Left forelimb (tissue), 1 donor: ENCODE measurements at regions not wholly inside any gene's neighbourhood (a gene's known extent, or its start where the extent isn't known, plus 50 kb on each side); places are given as distances from the start of the nearest gene placed in this dataset.

Experiments used
- DNase-seq: peaks from one replicate; pipeline ENCODE4 v3.0.0-alpha.2; 2018; ENCODE audit warnings: low spot score

DNA sequence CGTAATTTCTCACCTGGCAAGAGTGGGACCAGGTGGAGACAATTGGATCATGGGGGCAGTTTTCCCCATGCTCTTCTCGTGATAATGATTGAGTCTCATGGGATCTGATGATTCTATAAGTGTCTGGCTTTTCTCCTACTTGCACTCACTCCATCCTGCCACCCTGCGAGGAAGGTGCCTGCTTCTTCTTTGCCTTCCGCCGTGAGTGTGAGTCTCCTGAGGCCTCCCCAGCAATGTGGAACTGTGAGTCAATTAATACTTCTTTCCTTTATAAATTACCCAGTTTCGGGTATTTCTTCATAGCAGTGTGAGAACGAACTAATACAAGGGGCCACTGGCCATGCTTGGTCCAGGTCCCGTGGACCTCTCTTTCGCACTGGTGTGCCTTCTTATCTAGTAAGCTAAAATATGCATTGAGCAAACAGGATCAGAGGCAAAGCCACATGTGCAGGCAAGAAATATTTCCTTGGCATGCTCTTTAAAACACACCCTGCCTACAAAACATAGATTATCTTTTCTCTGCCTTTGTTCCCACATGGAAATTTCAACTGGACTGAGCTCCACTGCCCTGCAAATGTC lies 821.1 kb downstream of the TRIB2 start:
- DNase-seq = no peak

DNA sequence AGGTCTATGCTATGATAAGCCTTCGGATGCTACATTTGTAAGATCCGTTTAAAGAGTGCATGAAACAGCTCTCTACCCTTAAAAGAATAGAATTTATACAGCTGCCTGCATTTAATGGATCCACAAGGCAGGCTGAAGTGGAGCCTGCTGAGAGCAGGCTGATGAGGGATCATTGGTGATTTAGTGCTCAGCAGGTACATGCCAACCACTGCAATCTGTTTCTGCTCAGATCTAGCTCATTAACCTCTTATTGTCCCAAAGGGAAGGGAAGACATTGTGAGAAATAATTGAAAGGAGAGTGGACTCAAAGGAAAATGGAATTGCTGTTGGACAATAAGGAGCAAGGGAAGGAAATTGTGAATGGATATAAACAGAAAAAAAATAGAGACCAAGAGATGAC lies 822.6 kb downstream of the TRIB2 start:
- no peak for DNase-seq

DNA sequence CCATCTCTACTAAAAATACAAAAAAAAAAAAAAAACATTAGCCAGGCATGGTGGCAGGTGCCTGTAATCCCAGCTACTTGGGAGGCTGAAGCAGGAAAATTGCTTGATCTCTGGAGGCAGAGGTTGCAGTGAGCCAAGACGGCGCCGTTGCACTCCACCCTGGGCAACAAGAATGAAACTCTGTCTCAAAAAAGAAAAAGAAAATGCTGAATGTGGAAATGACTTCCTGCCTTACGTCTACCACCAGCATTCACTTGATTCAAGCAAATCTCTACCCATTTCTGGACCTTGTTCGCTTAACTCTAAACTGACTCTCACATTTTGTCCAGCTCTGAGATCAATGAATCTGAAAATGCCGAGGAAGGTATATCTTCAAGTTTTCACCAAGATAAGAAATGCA lies 825.3 kb downstream of the TRIB2 start:
- no peak for DNase-seq

DNA sequence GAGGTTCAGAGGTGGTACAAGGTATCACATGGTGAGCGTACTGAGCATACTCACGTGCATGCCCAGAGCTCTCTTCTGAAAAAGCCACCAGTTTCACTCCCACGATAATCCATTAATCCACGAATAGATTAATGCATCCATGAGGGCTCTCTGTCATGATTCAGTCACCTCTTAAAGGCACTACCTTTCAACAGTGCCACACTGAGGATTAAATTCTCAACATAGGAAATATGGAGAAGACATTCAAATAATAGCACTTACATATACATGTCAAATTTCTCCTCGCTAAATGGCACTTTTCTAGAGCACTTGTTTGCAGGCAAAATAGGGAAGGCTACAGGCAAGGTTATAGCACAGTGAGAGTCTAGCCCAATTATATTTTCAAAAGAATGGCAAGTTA lies 825.9 kb downstream of the TRIB2 start:
- no peak for DNase-seq

DNA sequence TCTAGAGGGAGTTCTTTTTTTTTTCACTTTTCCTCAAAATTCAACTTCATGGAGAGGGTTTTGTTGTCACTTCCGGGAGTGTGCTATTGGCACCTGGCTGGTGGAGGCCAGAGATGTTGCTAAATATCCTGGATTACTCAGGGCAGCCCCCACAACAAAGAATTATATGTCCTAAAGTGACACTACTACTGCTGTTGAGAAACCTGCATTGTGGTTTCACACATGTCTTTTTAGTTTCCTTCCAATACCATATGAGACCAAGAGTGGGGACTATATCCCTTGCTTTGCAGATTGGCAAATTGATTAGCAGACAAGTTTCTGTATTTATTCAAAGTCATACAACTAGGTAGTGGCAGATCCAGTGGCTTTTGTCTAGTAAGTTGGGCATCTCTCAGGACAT lies 826.8 kb downstream of the TRIB2 start:
- DNase-seq = no peak

DNA sequence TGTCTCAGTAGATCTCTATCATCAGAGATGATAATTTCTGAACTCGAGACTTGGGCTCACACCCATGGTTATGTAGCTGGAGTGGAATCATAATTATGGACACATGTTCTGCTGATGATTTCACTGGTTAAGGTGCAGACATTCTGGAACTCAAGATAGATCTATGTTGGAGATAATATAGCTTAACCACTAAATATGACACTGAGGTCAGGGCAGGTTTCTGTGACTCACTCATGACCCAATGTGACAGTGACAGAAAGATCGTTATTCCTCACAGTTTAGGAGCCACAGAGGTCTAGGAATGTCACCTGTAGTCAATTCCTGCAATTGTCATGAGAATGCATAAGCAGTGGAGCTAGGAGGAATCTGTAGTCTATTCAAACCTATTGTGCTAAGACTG lies 828.6 kb downstream of the TRIB2 start:
- no peak for DNase-seq

DNA sequence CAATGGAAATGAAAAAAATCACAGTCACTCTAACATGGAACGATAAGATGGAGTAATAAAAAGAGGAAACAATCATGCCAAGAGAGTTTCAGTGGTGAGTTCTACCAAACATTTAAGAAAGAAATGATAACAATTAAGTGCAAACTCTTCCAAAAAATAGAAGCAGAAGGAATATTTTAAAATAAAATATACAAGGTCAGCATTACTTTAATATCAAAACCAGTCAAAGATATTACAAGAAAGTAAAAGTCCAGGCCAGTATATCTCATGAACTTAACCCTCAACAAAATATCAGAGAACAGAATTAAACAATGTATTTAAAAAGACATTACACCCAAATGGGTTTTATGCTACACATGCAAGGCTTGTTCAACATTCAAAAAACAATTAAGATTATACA lies 829.4 kb downstream of the TRIB2 start:
- no peak for DNase-seq

DNA sequence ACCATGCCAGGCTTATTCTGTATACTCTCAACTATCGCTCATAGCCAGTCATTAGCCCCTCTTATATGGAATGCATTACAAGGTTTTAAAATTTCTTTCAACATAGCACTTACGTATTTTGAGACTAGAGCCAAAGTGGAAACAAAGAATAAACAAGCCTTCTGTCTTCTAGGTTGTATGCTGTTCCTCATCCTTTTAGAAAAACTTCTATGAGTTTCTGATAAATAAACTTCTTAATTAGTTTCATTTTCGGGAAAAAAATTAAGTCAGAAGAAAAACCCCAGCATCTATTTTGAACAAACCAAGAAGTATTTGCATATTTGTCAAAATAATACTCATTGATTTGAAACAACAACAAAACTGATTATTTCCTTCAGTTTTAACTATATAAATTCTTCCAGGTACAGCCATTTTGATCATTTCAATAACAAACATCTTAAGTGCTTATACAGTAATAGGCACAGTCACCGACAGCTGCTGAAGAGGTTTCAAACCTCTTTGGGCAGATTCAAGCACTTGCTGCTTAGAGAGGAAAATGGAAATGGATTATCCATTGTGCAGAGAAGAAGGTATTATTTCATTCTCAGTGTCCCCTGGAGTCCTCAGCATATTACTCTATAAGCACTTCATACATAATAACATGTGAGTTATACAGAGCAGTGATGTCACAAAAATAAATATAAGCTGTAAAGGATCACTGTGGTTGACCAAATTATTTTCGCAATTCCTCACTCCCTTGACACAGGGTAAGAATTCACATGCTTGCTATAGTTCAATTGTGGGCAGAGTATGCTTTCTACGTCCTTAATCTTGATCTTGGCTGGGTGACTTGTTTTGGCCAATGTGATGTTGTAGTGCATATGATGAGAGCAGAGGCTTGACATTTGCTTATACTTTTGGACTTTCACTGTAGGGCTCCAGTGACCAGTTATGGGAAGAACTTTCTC lies 833.8 kb downstream of the TRIB2 start:
- no peak for DNase-seq

DNA sequence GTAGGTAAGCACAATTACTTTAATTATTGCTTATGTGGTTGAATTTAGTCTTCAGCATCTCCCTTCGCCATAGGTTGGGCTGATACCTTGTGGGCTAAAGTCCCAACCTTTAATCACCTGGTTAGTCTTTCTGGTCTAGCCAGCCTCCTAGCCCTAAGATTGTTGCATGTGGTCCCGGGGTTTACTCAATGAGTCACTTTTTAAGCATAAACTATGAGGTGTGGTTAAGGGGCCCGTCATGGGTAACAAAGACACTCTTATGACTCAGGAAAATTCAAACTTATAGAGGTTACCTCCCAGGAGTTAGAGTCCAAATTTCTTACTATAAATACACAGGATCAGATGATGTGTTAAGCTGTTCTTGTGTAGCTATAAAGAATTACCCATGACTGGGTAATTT lies 841.6 kb downstream of the TRIB2 start:
- no peak for DNase-seq

DNA sequence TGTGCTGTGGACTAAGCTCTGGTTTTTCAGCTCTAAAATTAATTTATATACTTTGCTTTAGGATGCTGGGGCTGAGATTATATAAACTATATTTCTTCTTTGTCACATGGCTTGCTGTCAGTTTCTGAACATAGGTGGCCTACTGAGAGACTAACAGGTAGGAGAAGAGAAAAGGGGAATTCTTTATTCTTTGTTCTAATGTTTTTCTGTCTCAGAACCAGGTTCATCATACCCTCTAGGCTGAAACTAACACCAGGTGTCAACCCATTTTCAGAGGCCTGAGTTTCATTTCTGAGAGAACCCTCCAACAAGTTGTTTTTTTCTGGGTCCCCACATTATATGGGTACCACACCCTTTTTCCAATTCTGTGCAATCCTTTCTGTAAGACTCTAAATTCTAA lies 843.6 kb downstream of the TRIB2 start:
- no peak for DNase-seq

DNA sequence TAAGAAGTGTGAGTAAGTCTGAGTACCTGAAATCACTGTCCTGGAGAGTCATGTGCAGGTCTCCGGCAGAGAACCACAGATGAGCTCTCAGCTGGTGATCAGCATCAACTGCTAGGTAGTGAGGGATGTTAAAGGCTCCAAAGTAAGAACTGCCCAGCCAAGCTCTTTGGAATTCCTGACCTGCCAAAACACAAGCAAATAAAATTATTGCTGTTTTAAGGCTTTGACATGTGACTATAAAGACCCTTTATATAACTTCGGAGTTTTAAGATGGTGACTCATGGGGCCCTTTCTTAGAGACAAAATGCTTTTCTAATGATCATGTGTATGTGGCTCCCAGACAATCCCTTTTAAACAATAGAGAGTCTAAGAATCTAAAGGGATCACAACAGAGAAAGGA lies 855.7 kb downstream of the TRIB2 start:
- DNase-seq = no peak

DNA sequence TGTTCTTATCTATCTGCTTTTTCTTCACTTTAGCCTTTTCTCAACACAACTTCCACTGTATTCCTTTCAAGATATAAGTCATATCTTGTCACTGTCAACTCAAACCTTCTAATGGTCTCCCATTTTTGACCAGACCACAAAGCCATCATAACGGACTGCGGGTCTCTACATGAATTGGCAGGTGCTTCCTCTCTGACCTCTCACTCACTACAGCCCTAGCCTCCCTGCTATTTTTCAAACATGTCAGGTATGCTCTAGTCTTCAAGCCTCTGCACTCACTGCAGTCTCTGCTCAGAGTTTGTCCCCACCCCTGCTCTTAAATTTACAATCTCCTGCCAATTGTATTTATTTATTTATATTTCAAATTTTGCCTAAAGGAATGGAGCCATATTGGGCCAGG lies 858.1 kb downstream of the TRIB2 start:
- no peak for DNase-seq

DNA sequence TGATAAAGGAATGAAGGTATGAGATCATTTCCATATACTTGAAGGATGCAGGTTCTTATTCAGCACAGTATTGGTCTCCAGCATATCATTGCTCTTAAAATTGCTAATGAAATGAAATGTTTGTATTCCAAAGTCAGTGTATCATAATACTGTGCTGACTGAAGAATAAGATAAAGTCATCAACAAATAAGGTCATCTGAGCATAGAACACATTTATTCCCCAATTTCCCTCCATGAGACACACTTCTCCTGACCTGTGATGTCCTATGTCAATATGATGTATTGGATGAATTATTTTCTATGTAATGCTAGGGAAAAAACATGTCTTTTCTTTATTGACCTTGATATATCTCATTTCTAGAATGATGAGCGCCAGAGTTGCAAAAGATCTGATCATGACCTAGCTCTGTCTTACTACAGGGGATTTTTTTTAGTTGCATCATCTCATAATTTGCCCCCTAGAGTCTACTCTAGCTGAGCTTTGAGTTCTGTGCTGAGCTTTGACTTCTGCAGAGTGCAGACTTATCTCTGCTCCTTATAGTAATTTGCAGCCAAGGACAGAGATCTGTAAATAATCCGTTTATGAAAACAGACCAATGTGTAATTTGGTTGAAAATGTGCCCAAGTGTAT lies 859.8 kb downstream of the TRIB2 start:
- DNase-seq = no peak

DNA sequence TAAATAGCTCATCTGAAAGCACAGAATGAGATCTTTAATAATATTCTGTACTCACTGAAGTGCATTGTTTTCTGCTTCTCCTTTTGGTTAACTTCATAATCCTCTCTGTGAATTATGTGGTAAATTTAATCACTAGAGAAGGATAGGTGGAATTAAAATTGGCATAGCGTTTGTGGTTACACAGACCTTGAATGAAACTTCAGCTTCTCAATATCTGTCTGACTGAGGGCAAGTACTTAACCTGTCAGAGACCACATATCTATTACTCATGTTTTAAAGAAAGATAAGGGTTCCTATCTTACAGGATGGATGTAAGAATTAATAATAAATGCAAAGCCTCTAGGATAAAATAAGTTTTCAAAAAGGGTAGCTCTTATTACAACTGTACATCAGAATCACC lies 861.8 kb downstream of the TRIB2 start:
- DNase-seq = no peak

DNA sequence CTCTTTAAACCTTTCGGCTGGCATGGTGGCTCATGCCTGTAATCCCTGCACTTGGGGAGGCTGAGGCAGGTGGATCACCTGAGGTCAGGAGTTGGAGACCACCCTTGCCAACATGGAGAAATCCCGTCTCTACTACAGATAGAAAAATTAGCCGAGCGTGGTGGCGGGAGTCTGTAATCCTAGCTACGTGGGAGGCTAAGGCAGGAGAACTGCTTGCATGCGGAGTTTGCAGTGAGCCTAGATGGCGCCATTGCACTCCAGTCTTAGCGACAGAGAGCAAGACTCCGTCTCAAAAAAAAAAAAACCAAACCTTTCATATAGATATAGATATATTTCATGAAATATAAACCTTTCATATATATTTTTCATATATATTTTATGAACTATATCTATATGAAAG lies 864.7 kb downstream of the TRIB2 start:
- DNase-seq = no peak

DNA sequence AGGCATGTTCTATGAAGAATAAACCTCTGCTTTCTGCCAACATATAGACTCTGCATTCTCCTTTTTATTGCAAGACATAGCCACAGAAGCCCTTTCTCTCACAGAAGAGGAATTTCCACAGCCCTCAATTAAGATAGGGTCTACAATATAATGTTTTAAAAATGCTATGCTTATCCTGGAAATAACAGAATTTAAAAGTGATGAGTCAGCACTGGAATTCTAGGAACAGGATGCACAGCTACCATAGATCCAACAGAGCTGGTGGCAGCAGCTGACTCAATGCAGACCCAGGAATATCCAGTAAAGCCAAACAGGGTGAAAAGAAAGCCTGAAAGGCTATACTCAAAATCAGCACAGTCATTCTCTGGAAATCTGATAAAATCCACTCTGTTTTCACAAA lies 866.9 kb downstream of the TRIB2 start:
- no peak for DNase-seq

DNA sequence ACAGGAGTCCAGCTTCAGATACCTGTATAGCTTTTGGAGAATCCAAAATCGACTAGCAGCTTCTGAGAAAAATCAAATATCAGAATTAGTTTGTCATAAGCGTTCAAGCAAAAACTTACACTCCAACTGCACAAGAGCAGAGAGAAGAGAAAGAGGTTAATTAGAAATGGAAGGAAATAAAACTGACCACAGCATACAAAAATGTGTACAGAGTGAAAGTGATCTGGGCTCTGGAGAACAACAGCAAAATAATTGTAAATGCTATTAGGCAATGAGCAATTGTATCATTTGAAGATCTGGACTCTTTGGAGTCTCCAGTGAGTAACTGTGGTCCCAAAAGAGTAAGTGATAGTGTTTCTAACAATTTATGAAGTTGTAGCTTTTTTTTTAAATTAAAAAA lies 867.3 kb downstream of the TRIB2 start:
- DNase-seq = no peak

DNA sequence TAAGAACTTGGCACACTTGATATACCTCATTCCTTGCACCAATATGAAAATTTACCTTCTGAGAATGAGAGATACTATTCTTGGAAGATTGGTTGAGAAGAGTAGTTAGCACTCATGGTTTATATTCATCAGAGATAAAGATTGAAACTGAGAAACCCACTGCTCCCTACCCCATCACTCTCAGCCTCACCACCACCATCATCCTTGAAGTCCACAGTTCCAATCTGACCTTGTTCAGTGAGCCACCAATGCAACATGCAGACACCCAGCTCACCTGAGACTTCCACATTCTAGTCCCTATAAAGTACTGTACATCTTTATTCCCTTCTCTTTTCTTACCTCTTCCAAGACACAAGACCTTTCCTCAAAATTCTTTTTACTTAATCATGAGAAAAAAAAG lies 869.0 kb downstream of the TRIB2 start:
- DNase-seq = no peak

DNA sequence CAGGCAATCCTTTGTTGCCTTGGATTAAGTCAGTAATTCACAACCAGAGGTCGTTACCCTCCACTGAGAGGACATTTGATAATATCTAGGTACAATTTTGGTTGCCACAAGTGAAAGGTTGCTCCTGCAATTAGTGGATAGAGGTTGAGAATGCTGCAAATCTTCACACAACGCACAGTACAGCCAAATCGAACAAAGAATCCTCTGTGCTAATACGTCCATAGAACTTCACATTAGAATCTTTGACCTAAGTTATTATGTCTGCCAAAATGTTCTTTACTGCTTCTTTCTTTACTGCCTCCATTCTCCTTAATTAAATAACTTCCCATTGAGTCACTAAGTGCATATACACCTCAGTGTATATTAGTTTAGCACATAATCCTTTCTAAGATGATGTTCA lies 879.5 kb downstream of the TRIB2 start:
- no peak for DNase-seq

DNA sequence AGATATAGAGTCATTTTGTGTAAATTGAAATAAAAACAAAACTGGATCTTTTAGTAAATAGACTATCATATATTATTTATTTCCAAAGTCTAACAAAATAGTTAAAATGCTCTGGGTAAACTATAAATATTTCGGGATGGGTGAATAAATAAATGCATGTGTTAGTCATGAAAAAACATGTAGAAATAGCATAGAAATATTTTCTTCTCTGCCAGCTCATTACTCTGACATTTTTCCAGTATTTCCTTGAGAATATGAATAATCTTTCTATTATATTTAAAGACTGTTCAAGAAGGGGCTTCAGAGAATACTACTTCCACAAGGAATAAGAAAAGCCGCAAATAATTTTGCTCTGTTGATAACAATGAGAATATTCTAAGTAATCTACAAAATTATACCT lies 880.4 kb downstream of the TRIB2 start:
- no peak for DNase-seq

DNA sequence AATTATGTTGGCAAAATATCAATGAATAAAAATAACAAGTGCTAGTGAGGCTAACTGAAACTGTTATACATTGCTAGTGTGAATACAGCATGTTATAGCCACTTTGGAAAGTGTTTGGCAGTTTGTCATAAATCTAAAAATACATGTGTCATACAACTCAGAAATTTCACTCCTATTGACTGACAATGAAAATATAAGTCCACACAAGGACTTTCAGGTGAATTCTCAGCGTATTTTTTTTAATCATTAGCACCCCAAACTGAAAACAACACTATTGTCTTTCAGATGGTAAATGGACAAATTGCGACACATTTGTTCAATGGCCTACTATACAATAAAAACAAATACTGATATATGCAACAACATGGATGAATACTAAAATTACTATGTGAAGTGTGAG lies 884.8 kb downstream of the TRIB2 start:
- DNase-seq = no peak

DNA sequence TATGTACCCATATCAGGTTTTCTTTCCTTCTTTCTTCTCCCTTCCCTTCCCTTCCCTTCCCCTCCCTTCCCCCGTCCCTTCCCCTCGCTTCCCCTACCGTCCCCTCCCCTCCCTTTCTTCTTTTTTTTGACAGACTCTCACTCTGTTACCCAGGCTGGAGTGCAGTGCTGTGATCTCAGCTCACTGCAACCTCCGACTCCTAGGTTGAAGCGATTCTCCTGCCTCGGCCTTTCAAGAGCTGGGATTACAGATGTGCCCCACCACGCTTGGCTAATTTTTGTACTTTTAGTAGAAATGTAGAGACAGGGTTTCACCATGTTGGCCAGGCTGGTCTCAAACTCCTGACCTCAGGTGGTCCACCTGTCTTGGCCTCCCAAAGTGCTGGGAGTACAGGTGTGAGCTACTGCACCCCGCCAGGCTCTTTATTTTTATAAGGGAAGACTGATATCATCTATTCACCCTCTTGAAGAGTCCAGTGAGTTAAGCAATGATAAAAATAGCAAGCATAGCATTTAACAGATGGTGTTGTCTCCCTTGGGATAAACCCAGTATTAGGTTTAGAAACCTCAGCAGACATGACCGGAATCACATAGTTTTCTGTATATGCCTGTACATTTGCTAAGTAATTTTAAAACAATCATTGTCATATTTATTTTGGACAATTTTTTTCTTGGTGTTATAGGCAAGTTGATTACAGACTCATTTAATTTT lies 888.4 kb downstream of the TRIB2 start:
- DNase-seq = no peak

DNA sequence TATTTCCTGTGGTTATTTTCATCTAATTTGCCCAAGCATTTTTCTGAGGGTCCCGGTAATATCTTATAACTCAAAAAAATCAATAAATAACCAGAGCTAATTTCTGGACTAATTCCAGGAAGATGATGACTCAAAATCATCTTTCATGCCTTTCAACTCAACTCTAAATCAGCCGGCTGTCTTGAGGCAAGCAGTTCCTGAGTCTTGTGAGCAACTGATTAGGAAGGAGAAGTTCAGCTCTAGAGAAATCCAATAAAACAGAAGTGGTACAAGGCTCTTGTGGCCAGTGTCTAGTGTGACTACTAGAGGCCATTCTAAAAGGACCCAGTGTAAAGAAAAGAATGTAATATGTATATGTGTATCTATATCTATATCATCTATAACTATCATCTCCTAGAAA lies 890.4 kb downstream of the TRIB2 start:
- no peak for DNase-seq
